ENCODE measurements at regions not wholly inside any gene's neighbourhood (a gene's known extent, or its start where the extent isn't known, plus 50 kb on each side); places are given as distances from the start of the nearest gene placed in this dataset.
"Not testable (repeated sequence)": the region's sequence is repeated elsewhere in the genome, so short reads cannot be mapped to it uniquely, and the experiment has no call there.

DNA sequence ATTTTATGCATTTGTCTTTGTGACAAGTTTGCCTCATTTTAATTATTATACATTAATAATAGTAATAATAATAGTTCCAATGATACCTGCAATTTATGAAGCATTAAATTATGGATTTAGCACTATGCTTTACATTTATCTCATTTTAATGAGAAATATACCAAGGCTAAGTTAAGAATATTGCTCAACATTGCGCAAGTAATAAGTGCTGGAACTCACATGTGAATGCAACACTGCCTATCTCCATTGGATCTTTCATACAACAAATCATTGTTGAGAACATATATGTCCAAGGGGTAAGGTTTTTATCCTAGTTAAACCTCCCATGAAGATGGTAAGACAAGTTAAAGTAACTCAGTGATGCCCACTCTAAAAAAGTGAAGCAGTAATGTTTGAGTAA lies 703.7 kb upstream of the SOX9 start:
- no peak for DNase-seq (ENCODE audit: low read depth in 2 of 2)

DNA sequence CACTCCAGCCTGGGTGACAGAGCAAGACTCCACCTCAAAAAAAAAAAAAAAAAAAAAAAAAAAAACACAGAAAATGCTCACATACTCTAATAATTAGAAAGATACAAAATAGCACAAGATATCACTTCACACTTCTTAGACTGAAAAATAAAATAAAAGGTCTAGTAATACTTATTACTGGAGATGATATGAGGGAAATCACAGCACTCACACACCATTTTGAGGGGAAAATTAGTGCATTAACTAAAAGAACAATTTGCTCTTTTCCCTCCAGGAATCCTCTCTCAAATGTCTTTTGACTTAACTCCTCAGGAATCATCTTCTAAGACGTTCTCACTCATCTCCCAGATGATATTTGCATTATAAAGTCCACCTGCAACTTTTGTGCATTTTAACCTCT lies 697.9 kb upstream of the SOX9 start:
- DNase-seq (ENCODE audit: low read depth in 2 of 2), result no peak

DNA sequence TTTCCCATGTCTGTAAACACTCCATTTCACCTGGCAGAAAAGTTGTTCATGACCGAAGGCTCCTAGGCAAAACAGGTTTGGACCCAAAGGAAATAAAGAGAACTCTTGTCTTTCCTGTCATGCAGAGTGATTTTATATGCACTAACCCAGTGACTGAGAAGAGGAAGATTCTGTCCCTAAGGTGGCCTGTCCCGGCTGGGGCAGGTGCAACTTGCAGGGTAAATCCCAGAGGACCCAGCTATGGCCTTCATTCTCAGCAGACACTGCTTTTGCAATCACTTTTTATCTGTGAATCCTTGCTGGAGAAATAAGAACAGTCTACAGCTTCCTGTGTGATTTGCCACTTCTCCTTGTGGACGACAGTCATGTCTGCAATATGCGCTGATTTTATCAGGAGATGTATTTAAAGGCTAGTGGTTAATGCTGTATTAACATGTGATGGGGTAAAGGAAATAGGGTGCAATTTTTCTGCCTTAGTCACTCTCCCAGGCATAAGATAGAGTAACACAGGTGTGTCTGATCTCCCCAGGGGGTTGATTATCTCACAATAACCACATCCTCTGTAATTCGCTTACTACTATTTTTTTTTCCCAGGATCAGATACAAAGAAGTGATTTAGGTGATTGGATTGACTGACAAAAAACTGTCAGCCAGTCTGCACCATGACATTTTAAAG lies 696.8 kb upstream of the SOX9 start:
- no peak for DNase-seq (ENCODE audit: low read depth in 2 of 2)

DNA sequence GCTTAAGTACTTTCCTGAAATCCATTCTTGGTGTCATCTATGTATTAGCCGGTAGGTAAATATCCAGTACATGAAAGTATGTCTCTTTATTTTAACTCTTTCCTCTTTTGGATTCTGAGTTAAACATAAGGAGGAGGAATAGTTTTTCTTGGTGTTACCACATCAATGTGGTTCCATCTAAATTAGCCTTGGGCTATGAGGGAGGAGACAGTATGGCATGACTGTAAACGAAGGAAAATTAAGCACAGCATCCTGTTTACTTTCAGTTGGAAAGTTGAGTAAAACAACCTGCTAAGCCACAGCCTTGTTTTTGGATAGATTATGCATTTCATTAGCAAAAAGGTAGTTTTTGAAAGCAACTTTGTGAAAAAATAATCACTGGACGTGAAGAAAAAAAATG lies 693.0 kb upstream of the SOX9 start:
- no peak for DNase-seq (ENCODE audit: low read depth in 2 of 2)

DNA sequence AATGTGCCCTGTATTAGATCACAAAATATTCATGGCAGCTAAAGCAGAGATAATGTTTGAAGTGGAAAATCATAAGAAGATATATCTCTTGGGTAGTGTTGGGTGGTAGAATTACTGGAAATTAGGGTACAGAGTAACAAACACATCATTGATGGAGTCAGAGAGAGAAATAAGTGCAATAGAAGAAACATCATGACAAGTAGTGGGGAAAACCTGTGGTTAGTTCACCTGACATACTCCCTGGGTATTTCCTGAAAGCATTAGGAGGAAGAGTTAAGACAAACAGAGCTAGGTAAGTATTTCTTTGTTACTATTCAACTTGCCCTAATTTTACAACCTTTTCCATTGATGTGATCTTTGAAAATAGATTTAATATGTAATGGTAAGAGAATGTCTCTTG lies 691.9 kb upstream of the SOX9 start:
- no peak for DNase-seq (ENCODE audit: low read depth in 2 of 2)

DNA sequence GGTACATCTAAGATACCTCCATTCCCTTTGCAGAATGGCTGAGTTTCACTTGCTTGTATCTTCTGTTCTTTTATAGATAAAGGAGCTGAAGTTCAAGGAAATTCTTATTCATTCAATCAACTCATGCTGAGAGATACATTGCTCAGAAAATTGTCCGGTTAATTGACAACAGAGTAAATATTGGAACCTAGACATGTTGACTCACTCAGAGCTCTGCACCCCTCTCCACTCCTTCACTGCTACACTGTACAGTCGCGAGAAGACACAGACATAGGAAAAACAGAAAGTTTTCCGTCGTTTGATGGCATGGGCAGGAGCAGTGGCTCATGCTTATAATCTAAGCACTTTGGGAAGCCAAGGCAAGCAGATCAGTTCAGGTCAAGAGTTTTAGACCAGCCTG lies 690.5 kb upstream of the SOX9 start:
- DNase-seq (ENCODE audit: low read depth in 2 of 2), result no peak

DNA sequence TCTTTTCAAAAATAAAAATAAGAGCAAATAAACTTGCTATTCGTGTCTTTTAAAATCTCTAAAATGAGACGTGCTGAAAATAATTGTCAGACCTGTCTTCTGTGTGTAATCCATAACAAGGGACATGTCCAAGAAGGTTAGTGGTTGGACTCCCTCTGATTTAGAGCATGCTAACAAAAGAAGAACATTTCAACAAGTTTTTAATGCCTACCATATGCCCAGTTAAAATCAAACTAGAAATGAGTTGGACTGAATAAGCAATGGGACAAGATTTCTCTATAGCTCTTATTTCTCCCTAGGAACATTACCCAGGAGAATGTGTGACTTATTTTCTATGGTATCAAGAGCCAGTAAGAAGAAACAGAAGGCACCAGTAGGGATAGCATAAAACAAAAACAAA lies 689.7 kb upstream of the SOX9 start:
- DNase-seq (ENCODE audit: low read depth in 2 of 2), result no peak

DNA sequence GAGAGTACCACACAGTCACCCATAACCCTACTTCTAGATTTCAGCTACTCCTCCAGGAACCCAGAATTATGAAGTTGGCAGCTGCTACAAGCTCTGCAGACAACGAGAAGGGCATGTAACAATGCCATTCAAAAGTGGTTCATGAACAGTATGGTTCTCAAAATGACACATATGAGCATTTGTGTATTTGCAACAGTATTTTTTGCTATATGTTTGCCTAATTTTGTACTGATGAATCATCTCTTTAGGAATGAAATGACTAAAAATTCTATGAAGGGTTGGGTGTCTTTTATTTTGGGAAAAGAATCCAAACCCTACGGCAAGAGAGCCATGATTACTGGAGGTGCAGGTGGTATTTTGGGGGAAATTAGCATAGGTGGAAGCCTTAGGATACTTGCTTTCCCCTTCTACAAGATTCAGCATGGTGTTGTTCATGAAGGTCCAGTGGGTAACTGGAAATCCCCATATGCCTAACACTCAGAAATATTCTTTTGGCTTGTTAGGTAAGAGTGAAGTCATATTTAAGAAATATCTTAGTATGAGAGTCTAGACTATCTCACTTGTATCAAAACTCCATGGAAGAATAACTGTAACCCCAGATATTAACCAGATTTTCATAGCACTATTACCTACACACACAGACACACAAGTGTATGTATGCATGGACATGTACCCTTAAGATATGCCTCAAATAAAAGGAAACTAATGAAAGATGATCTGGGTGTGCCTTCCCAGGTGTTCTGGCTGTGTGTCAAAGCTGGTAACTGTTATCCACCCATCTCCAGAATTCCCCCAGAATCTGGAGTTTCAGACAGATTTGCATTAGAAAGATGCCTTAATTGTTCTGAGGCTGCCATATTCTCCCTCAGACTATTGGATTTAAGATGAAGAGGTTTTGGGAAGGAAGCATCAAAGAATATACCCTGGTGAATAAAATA lies 688.2 kb upstream of the SOX9 start:
- DNase-seq (ENCODE audit: low read depth in 2 of 2), result no peak

DNA sequence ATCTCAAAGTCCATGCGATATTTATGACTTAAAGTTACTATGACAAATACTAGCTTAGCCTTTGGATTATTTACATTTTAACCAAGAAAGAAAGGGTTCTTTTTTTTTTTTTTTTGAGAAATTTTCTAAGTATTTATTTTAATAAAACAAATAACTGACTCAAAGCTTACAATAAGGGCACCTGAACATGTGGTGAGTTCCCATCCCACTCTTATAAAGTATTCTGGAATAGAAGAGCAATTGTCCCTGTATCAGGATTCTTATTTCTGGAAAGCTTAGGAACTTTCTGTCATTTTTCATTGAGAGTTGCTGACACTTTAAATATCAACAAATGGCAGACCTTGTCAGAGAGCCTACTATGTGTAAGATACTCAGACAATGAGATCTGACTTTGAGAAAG lies 686.1 kb upstream of the SOX9 start:
- no peak for DNase-seq (ENCODE audit: low read depth in 2 of 2)

DNA sequence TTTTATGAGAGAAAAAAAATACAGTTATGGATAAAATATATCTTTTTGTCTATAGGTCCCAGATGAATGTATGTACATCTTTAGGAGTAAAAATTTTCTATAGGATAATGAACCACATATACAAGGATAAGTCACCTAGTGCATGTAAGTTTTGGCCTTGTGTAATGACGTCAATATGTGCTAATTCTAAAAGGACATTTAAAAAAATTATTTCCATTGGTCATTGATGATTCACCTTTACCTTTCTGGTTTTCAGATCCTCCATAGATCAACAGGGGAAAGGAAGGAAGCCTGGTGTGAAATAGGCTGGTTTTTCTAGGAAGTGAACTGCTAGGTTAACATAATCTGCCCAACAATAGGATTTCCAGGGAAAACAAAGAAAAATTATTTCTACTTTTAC lies 684.3 kb upstream of the SOX9 start:
- DNase-seq (ENCODE audit: low read depth in 2 of 2), result no peak

DNA sequence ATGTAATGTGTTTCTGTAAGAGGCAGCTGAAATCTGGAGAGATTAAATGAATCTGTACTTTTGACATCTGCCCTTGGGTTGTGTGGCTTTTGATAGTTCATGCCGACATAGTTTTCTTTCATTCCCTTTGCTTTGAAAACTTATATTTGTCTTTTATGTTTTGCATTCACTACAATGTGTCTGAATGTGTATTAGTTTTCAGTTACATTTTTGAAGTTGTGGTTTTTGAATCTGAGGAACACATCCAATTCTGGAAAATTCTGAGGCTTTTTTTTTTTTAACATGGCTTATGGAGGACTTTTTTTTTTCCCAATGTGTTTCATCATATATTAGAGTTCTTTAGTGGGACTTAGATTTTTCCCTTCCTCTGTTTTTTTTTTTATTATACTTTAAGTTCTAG lies 683.7 kb upstream of the SOX9 start:
- no peak for DNase-seq (ENCODE audit: low read depth in 2 of 2)

DNA sequence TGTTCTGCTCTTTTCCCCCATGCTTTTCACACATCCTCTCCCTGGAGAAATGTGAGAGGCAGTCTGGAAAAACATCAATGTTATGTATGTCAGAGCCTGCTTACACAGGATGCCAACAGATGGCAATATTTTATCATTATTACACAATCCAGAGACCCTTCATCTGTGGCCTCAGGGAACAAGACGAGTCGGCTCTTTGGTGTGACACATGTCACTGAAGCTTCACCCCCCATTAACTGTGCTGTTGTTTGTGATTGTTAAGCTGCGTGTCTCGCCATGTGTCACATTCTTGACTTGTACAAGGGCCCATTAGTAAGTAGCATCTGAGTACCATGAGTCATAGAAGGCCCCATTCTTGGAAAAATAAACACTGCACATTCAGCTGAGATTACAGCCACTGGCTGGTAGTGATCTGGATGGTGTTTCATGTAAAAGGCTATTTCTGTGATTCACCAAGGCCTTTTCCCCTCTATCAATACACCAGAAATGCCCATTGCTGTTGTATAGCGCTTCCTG lies 682.1 kb upstream of the SOX9 start:
- peak in 1 of 2 donors; percentile 0 for DNase-seq (ENCODE audit: low read depth in 2 of 2)

DNA sequence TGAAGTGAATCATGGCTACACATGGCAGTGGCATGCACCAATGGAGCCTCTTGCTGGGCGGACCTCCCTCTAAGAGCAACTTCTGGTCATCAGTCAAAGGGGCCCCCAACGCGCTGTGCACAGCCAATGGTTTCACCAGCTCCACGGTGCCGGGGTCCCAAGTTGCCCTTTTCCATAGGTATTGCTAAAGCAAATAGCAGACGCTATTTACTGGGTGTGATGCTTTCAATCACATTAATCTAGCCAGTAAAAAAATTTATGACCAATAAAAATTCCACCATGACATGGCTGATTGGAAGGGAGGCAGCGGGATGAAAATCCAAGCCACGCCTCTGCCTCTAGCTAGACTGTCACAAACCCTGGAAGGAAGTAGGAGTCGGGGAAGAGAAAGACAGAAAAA lies 680.3 kb upstream of the SOX9 start:
- DNase-seq (ENCODE audit: low read depth in 2 of 2), result no peak

DNA sequence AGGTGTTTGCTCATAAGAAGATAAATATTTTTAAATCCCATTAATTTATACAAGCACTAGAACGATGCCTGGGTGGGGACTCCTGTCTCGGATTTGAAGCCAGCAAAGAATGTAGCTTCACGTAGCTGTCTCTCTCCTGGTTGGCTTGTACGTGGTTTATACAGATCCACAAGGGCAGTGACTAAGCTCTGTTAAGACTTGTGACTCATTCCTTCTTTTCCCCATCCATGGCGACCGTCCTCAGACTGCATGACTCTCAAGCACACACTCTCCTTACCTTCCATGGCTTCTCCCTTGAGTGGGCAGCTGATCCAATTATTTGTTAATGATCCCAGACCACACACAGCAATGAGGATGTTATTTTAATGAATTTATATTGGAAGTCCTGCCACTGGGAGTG lies 679.7 kb upstream of the SOX9 start:
- no peak for DNase-seq (ENCODE audit: low read depth in 2 of 2)

DNA sequence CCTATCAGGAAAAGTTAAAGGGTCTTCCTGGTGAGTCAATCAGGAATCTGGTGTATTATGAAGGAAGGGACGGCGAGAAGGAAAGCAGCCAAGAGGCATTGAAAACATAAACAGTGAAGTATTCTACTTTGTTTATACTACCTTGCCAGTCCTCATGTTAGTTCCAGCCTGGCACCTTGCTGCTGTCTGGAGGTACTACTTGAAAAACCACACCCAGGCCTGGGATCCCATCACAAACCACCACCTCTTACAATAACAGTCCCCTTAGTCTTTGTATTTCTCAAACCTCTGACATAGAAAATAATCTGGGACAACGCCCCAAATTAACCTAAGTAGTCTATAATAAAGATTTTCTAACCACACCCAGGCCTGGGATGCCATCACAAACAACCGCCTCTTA lies 676.7 kb upstream of the SOX9 start:
- peak in 1 of 2 donors; percentile 0 for DNase-seq (ENCODE audit: low read depth in 2 of 2)

DNA sequence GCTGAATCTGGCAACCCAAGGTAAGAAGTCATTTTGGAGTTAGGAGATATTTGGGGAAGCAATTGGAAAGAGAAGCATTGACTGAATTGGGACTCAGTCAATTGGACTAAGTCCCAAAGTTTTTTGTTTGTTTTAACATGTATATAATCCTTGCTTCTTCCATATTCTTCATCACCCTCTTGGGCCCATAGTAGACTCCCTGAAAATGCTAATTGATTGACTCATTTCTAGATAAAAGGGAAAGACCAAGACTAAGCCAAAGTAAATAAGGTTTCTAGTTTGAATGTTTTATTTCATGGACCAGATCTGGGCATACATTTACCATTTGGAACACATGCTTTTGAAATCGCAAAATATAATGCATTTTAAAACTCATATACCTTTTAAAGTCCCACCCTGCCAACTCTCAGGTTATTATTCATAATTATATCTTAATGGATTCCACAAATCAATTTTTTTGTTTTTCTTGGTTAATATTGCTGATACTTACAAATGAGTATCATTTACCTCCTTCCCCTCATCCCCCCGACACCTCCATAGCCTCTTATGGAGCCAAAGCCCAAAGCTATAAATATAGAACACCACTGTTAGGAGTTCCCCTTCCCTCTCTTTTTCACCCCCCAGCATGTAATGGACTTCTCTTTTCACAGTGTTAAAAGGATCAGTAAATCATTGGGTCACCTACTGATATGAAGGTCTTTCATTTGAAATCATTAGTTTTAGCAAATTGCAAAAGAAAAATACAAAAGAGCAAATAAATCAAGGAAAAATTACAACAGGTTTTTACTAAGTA lies 674.0 kb upstream of the SOX9 start:
- no peak for DNase-seq (ENCODE audit: low read depth in 2 of 2)

DNA sequence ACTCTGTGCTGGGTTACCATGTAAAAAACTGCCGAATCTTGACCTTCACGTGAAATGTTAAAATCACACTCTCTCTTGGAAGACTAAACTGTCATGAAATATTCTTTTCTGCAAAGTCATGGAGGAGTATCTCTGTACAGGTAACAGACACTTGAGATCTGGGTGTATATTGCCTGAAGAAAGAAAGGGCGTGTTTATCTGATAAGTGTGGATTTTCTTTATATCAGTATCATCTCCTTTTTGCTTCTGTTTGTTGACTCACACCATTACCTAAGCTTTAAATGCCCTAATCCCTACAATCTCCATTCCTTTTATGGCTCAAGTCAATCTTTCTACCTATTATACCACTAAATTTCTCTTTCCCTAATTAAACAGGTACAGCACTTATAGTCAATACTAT lies 673.2 kb upstream of the SOX9 start:
- DNase-seq (ENCODE audit: low read depth in 2 of 2), result no peak

DNA sequence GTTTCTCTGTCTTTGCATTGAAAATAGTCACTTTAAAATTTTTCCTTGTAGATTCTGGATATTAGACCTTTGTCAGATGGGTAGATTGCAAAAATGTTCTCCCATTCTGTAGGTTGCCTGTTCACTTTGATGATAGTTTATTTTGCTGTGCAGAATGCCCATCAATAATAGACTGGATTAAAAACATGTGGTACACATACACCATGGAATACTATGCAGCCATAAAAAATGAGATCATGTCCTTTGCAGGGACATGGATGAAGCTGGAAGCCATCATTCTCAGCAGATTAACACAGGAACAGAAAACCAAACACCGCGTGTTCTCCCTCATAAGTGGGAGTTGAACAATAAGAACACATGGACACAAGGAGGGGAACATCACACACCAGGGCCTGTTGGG lies 670.2 kb upstream of the SOX9 start:
- not testable (repeated sequence) for DNase-seq (ENCODE audit: low read depth in 2 of 2)

DNA sequence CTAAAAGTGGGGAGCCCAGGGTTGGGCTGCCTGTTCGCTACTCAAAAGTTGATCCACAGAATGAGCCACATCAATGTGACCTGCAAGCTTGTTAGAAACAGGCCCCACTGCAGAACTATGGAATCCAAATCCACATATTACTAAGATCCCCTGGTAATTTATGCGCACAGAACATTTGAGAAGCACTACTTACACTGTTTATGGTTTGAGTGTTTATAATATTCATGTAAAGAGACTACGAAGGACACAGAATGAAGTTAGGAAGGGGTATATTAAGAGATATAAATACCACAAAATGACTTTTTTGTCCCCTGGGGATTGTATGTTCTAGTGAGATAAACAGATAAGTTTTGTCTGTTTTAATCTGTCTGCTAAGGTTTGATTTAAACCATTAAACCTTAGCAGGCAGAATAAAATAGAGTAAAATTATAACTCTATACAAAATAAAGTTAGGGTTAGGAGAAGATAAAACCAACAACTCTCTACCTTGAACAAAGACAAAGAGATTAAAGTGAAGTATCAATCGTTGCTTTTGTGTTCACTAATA lies 666.9 kb upstream of the SOX9 start:
- DNase-seq (ENCODE audit: low read depth in 2 of 2), result no peak

DNA sequence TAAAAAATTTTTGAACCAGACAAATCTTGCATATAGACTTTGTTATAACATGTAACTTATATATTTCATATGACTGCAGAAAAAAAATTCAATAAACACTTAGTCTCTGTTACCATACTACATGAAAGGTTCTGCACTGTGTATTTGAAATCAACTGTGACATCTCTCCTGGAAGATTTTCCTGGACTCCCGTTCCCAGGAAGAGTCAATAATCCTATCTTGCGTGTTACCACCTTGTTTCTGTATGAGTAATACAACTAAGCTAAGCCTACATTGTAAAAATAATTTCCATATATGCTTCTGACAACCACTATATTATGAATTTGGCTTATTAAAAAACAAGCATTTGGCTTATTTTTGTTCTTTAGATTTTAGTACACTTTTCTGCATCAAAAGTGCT lies 665.6 kb upstream of the SOX9 start:
- no peak for DNase-seq (ENCODE audit: low read depth in 2 of 2)

DNA sequence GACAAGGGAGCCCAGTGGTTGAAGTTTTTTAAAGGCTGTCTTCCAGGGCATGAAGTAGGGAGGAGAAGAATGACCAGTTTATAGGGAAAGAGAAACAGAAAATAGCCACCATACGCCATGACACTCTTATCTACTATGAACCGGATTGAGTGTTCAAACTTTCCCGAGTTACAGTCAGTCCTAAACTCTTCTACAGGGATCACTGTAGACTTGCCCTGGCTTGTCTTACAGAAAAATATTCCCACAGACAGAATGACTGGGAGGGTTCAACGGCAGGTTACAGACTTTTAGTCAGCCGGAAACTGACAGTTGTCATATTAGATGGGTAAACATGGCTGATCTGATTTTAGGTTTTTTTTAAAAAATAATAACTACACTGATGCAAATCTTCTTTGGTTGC lies 662.5 kb upstream of the SOX9 start:
- DNase-seq (ENCODE audit: low read depth in 2 of 2), result no peak

DNA sequence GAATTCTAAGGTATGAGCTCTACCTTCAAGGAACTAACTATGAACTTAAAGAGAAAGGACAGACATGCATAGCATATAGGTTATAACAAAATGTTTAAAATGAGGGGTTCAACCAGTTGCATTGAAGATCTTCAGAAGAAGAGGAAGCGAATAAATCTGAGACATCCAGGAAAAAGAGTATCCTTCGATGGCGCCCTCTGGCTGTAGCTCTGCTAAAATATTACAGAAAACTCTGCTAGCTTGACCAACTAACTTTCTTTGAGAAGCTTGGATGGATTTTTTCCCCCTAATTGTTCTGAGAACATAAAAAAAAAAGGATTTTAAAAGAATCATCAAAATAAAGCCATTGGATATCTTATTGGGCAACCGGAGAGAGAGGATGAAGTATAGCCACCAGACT lies 659.9 kb upstream of the SOX9 start:
- no peak for DNase-seq (ENCODE audit: low read depth in 2 of 2)

Data from dermis microvascular lymphatic vessel endothelial cell (primary cell).